A549 (cell line): ENCODE measurements at regions not wholly inside any gene's neighbourhood (a gene's known extent, or its start where the extent isn't known, plus 50 kb on each side); places are given as distances from the start of the nearest gene placed in this dataset.

ENCODE experiments used
- ATAC-seq, 2 experiments: fragments of 200-7000 bp in 1 of 2; fragments of >200 bp in 1 of 2; cut with Nextera tagmentation in 1 of 2; cut with Tn5 transposase in 1 of 2; 3 replicates each; pipeline versions ENCODE4 v1.8.0 to v1.9.1; 2018 to 2020; ENCODE audit warnings: mild to moderate bottlenecking in 1 of 2, moderate library complexity in 1 of 2
- CTCF ChIA-PET: fragments of 300-600 bp; sonication (Branson Sonifier 250); formaldehyde crosslinking; extraction: SDS; loops from one replicate; lab custom pipeline; 2021; ENCODE audit warnings: antibody characterized with exemption, inconsistent platforms; lab: Yijun Ruan, JAX
- POLR2A ChIA-PET: fragments of 350-600 bp; formaldehyde crosslinking; extraction: SDS; loops from one replicate; lab custom pipeline; 2021; ENCODE audit warnings: antibody characterized with exemption, inconsistent platforms; lab: Yijun Ruan, JAX
- DNase-seq, 2 experiments: peaks; one replicate each; pipeline versions ENCODE4 v3.0.0 to v3.0.0-alpha.2; 2011 to 2016; ENCODE audit warnings: low read depth in 1 of 2, low spot score in 1 of 2
- FAIRE-seq: peaks from 2 replicates; lab custom pipeline; 2011; peaks lifted over from hg19 to GRCh38; lab: Jason Lieb, UNC
- H3K27ac ChIP-seq, 2 experiments: fragments of >200 bp; sonication (Bioruptor Twin); formaldehyde crosslinking; 3 replicates each; pipeline ENCODE4 v1.5.1; 2016 to 2017
- H3K4me1 ChIP-seq: fragments of >200 bp; sonication (Bioruptor Twin); formaldehyde crosslinking; 3 replicates; pipeline ENCODE4 v1.6.1; 2016
- H3K4me2 ChIP-seq: fragments of >200 bp; sonication (Bioruptor Twin); formaldehyde crosslinking; 3 replicates; pipeline ENCODE4 v1.6.1; 2016
- H3K4me3 ChIP-seq: fragments of >200 bp; sonication (Bioruptor Twin); formaldehyde crosslinking; 3 replicates; pipeline ENCODE4 v1.5.1; 2016
- H3K9me3 ChIP-seq: fragments of >200 bp; sonication (Bioruptor Twin); formaldehyde crosslinking; 3 replicates; pipeline ENCODE4 v1.6.1; 2016
- CTCF ChIP-seq: fragments of >200 bp; sonication (Bioruptor Twin); formaldehyde crosslinking; IDR thresholded peaks from 3 replicates; pipeline ENCODE4 v1.5.1; 2016
- EHMT2 ChIP-seq: fragments of 200-600 bp; sonication (generic); IDR thresholded peaks from 2 replicates; pipeline ENCODE4 v1.6.1; 2016; ENCODE audit warnings: antibody characterized with exemption, low read depth, mild to moderate bottlenecking, moderate library complexity
- ESRRA ChIP-seq: fragments of 150-350 bp; IDR thresholded peaks from 2 replicates; pipeline ENCODE4 v1.6.1; 2014; ENCODE audit warnings: mild to moderate bottlenecking, low read length, borderline replicate concordance
- FOXS1 ChIP-seq: fragments of 250-450 bp; sonication (Bioruptor Pico); IDR thresholded peaks from 2 replicates; pipeline ENCODE4 v1.5.0; 2020; ENCODE audit warnings: mild to moderate bottlenecking, moderate library complexity
- GATA3 ChIP-seq: IDR thresholded peaks from 2 replicates; pipeline ENCODE4 v1.6.1; 2012; ENCODE audit warnings: borderline replicate concordance
- HDAC2 ChIP-seq: fragments of 200-600 bp; sonication (generic); IDR thresholded peaks from 2 replicates; pipeline ENCODE4 v1.6.1; 2016
- HES2 ChIP-seq: fragments of >200 bp; sonication (Bioruptor Twin); formaldehyde crosslinking; IDR thresholded peaks from 2 replicates; pipeline ENCODE4 v1.6.1; 2016
- HEYL ChIP-seq: fragments of 250-450 bp; sonication (Bioruptor Pico); IDR thresholded peaks from 2 replicates; pipeline ENCODE4 v1.8.0; 2021; ENCODE audit warnings: mild to moderate bottlenecking, moderate library complexity
- HMGXB4 ChIP-seq: fragments of 250-450 bp; sonication (Bioruptor Pico); IDR thresholded peaks from 2 replicates; pipeline ENCODE4 v1.5.0; 2021; ENCODE audit warnings: mild to moderate bottlenecking, moderate library complexity, borderline replicate concordance
- KDM1A ChIP-seq: fragments of 200-600 bp; sonication (generic); IDR thresholded peaks from 2 replicates; pipeline ENCODE4 v1.6.1; 2016; ENCODE audit warnings: low read depth, mild to moderate bottlenecking
- KDM5A ChIP-seq: fragments of 200-600 bp; sonication (generic); IDR thresholded peaks from 2 replicates; pipeline ENCODE4 v1.6.1; 2016; ENCODE audit warnings: antibody characterized with exemption, mild to moderate bottlenecking
- MAFK ChIP-seq: fragments of 450-650 bp; IDR thresholded peaks from 2 replicates; pipeline ENCODE4 v1.6.1; 2014; ENCODE audit not compliant: partially characterized antibody
- NR3C1 ChIP-seq: fragments of >200 bp; sonication (Bioruptor Twin); formaldehyde crosslinking; IDR thresholded peaks from 3 replicates; pipeline ENCODE4 v1.6.1; 2017
- RAD21 ChIP-seq, 2 experiments: fragments of >200 bp in 1 of 2; sonication (Bioruptor Twin) in 1 of 2; formaldehyde crosslinking in 1 of 2; IDR thresholded peaks in 1 of 2; conservative IDR thresholded peaks in 1 of 2; 2 replicates in 1 of 2; 3 replicates in 1 of 2; pipeline ENCODE4 v1.6.1; 2012 to 2018; ENCODE audit warnings: inconsistent platforms in 1 of 2
- RCOR1 ChIP-seq: fragments of 150-350 bp; IDR thresholded peaks from 2 replicates; pipeline ENCODE4 v1.6.1; 2014; ENCODE audit warnings: antibody characterized with exemption, low read length, low read depth
- SMC3 ChIP-seq: fragments of >200 bp; sonication (Bioruptor Twin); formaldehyde crosslinking; IDR thresholded peaks from 3 replicates; pipeline ENCODE4 v1.6.1; 2018; ENCODE audit warnings: inconsistent platforms
- SREBF2 ChIP-seq: fragments of 450-650 bp; IDR thresholded peaks from 2 replicates; pipeline ENCODE4 v1.6.1; 2014; ENCODE audit warnings: mild to moderate bottlenecking, moderate library complexity
- TFCP2L1 ChIP-seq: fragments of 250-450 bp; sonication (Bioruptor Pico); IDR thresholded peaks from 2 replicates; pipeline ENCODE4 v1.5.0; 2021; ENCODE audit warnings: mild to moderate bottlenecking
- ZC3H11A ChIP-seq: fragments of 450-650 bp; IDR thresholded peaks from 2 replicates; pipeline ENCODE4 v1.6.1; 2014; ENCODE audit warnings: antibody characterized with exemption, mild to moderate bottlenecking
- WGBS: methylation state at CpG from one replicate; pipeline ENCODE4 v1.1.6; 2017; ENCODE audit errors: missing lambda C conversion rate; 5-methylcytosine and 5-hydroxymethylcytosine counted together

GRCh38 chr12:114238808-114239207 lies 167.1 kb downstream of the TBX5 start:
- DNase-seq: no peak
- Histone ChIP-seq H3K4me3 (no peak overlapping the region), H3K4me1 (no peaks in the 10 kb centered on the region), H3K4me2 (no peak overlapping the region), H3K27ac (no peak overlapping the region), H3K9me3 (0 out of 3 replicates have a peak, but pooled peaks cover 9% of the 10 kb centered on the region)
- peak; percentile 20 to 27; a peak in 1 of 6 replicates for ATAC-seq
- ChIA-PET CTCF (no interaction called here), POLR2A (no interaction called here)
- FAIRE-seq: no peak
- 13% methylated on average over 5 of the region's 5 CpGs for WGBS
- TF ChIP-seq HMGXB4: no peak
- no peak for TF ChIP-seq EHMT2
- TF ChIP-seq KDM1A: no peak
- no peak for TF ChIP-seq FOXS1 (CRISPR knock-in tag)
- TF ChIP-seq ZC3H11A: no peak

- ATAC-seq: no peak
- TF ChIP-seq ESRRA: no peak
- TF ChIP-seq, all 56 proteins: peak for 0
- CTCF ChIA-PET: no interaction called here
- Histone ChIP-seq H3K27ac (no peak overlapping the region), H3K9me3 (0 out of 3 replicates have a peak, but pooled peaks cover 3% of the 10 kb centered on the region), H3K4me2 (no peak overlapping the region), H3K4me3 (no peak overlapping the region), H3K4me1 (no peaks in the 10 kb centered on the region)
- 21% methylated on average over 5 of the region's 5 CpGs for WGBS
- POLR2A ChIA-PET: no interaction called here
- no peak for FAIRE-seq
- no peak for DNase-seq
Measured at GRCh38 chr12:114237230-114237629, 168.7 kb downstream of the TBX5 start.

- ATAC-seq: no peak
- Histone ChIP-seq H3K4me3 (no peak overlapping the region), H3K4me2 (no peak overlapping the region), H3K9me3 (no peaks in the 10 kb centered on the region), H3K27ac (no peak overlapping the region), H3K4me1 (no peaks in the 10 kb centered on the region)
- no peak for FAIRE-seq
- 17% methylated on average over 2 of the region's 2 CpGs for WGBS
- no peak for TF ChIP-seq SMC3
- TF ChIP-seq SREBF2: no peak
- TF ChIP-seq RCOR1: no peak
- no peak for TF ChIP-seq KDM5A
- TF ChIP-seq GATA3: no peak
- ChIA-PET POLR2A (no interaction called here), CTCF (interaction anchor here (1.0 kb wide), 1 partner anchor 14 kb away, joined by 3 read pairs; no protein-coding TSS in a partner anchor)
- no peak for DNase-seq
Measured at GRCh38 chr12:114232187-114232586, 173.8 kb downstream of the TBX5 start.

GRCh38 chr12:114229150-114229549 lies 176.8 kb downstream of the TBX5 start:
- WGBS: 0% methylated on average over 1 of the region's 1 CpG
- TF ChIP-seq NR3C1: no peak
- TF ChIP-seq SMC3: no peak
- TF ChIP-seq HDAC2: no peak
- no peak for TF ChIP-seq SREBF2
- TF ChIP-seq RAD21 (conservative IDR thresholded peaks at IDR 0.05 in 1 of 2, IDR thresholded peaks at IDR 0.05 in 1 of 2): no peak
- no peak for TF ChIP-seq MAFK
- no peak for TF ChIP-seq EHMT2
- no peak for TF ChIP-seq HES2
- TF ChIP-seq KDM5A: no peak
- TF ChIP-seq CTCF: no peak
- no peak for TF ChIP-seq HEYL (CRISPR knock-in tag)
- no peak for TF ChIP-seq TFCP2L1 (CRISPR knock-in tag)
- DNase-seq (no peak), FAIRE-seq (no peak), ATAC-seq (no peak)
- no peaks in the 10 kb centered on the region for H3K4me1 ChIP-seq
- no peaks in the 10 kb centered on the region for H3K9me3 ChIP-seq
- ChIA-PET CTCF (no interaction called here), POLR2A (no interaction called here)
- H3K4me2 ChIP-seq: no peak overlapping the region
- no peak overlapping the region for H3K27ac ChIP-seq
- H3K4me3 ChIP-seq: no peak overlapping the region
